ENCODE measurements at regions not wholly inside any gene's neighbourhood (a gene's known extent, or its start where the extent isn't known, plus 50 kb on each side); places are given as distances from the start of the nearest gene placed in this dataset.

DNA sequence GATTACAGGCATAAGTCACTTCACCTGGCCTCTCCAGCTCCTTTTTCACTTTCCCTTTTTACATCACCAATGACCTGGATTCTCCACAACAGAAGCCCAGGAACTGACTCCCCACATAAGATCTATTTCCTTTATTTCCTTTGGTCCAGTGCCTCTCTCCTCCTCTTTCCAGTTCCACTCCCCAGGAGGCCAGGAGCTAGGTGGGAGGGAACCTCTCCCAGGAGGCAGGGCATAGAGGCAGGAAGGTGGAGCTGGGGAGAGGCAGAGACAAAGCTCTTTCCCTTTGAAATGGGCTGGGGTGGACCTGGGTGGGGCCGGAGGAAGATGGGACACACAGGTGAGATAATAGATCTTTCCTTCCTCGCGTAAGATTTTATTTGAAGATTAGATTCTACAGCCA lies 318.3 kb upstream of the TNRC6C start:
- CTCF ChIA-PET = no interaction called here
- TF ChIP-seq, protein P1, sequence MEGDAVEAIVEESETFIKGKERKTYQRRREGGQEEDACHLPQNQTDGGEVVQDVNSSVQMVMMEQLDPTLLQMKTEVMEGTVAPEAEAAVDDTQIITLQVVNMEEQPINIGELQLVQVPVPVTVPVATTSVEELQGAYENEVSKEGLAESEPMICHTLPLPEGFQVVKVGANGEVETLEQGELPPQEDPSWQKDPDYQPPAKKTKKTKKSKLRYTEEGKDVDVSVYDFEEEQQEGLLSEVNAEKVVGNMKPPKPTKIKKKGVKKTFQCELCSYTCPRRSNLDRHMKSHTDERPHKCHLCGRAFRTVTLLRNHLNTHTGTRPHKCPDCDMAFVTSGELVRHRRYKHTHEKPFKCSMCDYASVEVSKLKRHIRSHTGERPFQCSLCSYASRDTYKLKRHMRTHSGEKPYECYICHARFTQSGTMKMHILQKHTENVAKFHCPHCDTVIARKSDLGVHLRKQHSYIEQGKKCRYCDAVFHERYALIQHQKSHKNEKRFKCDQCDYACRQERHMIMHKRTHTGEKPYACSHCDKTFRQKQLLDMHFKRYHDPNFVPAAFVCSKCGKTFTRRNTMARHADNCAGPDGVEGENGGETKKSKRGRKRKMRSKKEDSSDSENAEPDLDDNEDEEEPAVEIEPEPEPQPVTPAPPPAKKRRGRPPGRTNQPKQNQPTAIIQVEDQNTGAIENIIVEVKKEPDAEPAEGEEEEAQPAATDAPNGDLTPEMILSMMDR (IDR thresholded peaks at IDR 0.05; ENCODE audit: insufficient read depth, low read length, missing control alignments) = no peak

DNA sequence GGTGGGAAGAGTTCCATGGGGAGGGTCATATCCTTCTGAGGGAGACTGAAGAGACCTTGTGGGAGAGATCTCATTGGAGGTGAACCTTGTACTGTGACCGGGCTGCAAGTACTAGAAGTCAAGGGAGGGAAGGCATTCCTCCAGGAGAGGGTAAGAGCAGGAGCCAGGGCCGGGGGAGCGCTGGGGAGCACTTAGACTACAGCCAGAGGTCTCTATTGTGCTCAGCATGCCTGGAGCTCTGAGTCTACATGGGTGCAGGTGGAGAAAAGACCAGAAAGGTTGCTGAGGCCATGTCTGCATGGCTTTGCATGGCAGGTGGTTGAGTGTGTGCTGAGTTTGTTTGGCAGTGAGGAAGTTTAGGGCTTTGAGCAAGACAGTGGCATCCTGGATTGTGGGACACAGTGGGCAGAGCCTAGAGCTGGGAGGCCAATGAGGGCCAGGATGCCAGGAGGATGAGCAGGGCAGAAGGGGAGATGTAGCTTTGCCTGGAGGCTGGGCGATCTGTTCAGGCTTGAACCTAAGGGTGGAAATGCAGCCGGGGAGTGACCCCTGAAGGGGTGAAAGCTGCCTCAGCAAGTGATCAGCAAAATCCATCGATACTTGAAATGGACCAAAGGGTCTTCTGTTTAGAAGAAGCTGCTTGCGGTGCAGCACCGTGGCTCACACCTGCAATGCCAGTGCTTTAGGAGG lies 317.4 kb upstream of the TNRC6C start:
- TF ChIP-seq, protein P1 (IDR thresholded peaks at IDR 0.05; ENCODE audit: insufficient read depth, low read length, missing control alignments) = no peak
- ChIA-PET POLR2A (no interaction called here), CTCF (no interaction called here)
- no peak overlapping the region for H3K4me3 ChIP-seq (ENCODE audit: low read depth, low read length)
- DNase-seq (ENCODE audit: low read depth, low spot score) = no peak

More for the DNA sequence above, 318.3 kb upstream of the TNRC6C start:
- POLR2A ChIA-PET = no interaction called here
- H3K4me3 ChIP-seq (ENCODE audit: low read depth, low read length) = no peak overlapping the region
- DNase-seq (ENCODE audit: low read depth, low spot score) = no peak

DNA sequence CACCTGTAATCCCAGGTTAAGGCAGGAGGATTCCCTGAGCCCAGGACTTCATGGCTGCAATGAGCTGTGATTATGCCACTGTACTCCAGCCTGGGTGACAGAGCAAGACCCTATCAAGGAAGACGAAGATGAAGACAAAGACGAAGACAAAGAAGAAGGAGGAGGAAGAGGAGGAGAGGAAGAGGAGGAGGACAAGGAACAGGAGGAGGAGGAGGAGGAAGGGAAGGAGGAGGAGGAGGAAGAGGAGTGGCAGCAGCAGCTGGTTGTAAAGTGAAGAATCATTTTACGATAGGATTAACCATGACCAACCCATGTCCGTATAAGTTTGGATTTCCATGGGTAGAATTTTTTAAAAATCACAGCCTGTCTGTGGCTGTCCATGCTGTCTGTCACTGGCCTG lies 316.8 kb upstream of the TNRC6C start:
- CTCF ChIA-PET = no interaction called here

DNA sequence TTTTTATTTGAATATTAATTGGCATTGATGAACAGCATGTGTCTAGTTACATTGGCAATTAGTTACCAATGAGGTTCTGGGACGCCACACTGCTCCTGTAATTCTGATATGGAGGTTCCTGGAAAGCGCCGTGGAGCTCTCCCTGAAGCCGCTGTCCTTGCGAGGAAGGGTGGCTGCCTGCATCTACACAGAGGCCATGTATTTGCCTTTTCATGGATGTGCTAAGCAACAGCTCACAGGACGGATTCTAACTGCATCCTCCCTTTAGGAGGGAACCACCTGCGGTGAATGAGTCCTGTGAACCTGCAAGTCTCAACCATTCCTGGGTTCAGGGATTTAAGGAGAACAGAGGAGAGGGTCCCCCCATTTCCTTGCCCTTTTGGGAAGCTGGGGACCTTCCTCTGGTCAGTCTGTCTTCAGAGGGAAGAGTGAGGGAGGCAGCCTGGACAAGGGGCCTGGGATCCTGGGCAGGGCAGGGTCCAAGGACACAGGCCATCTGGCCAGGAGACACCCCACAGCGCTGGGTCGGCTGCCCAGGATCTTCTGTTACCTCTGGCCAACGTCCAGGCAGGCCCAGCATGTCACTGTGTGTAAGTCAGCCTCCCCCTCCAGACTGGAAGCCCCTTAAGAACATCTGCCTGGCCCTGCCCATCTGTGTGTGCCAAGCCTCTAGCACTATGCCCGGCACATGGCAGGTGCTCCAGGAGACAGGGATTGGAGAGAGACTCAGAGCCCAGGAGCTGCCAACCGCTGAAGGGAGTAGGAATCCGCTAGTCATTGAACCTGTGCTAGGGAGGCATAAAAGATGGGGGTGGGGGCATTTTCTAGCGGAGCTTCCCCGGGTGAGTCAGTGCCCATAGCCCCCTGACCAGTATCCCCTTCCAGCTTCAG lies 314.1 kb upstream of the TNRC6C start:
- DNase-seq (ENCODE audit: low read depth, low spot score) = no peak
- ChIA-PET CTCF (no interaction called here), POLR2A (no interaction called here)
- TF ChIP-seq, protein P1 (IDR thresholded peaks at IDR 0.05; ENCODE audit: insufficient read depth, low read length, missing control alignments) = no peak
- H3K4me3 ChIP-seq (ENCODE audit: low read depth, low read length) = no peak overlapping the region

More for the DNA sequence above, 316.8 kb upstream of the TNRC6C start:
- H3K4me3 ChIP-seq (ENCODE audit: low read depth, low read length) = no peak overlapping the region
- TF ChIP-seq, protein P1 (IDR thresholded peaks at IDR 0.05; ENCODE audit: insufficient read depth, low read length, missing control alignments) = no peak
- no peak for DNase-seq (ENCODE audit: low read depth, low spot score)
- POLR2A ChIA-PET = no interaction called here

DNA sequence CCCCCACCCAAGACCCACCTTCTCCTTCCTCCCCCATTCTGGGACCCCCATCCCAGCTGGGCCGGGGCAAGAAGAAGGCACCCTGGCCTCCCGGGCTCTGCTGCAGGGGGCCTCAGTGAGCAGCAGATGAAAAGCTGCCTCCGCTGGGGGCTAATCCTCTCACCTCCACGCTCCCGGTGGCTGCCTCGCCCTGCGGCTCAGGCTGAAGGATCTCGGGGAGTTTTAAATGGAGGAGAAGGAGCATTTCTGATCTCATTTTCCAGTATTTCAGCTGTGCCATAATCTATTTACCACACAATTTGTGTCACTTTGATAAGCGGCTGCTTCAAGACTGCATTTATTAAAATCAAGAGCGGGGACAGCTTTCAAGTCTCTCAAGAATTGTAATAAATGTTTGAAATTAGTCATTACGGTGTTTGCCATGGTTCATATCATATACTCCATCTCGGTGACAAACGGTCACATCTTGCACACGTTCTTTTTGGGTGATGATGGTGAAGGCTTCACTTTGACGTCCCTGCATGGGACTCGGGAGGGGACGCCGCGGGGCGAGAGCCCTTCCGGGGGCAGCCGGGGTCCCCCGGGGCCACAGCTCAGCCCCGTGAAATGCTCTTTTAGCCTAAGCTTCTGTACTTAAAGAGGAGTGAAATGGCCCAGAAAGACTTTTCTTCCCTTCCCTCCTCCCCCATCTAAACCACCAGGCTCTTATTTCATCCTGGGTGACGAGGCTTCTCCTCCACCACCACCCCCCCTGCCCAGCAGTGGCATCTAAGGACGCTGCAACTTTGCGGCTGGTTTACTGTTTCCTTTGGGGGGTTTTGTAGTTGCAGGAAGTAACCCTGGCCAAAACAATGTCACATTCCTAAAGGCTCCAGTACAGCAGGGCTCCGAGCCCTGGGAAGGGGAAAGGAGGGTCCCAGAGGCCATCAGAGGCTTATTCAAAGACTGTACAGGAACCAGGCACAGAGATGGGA lies 313.1 kb upstream of the TNRC6C start:
- POLR2A ChIA-PET = interaction anchor here (1.0 kb wide), 1 partner anchor 313 kb away, joined by 3 read pairs; the partner anchor contains the start of gene TNRC6C
- no peak for DNase-seq (ENCODE audit: low read depth, low spot score)

More for the DNA sequence above, 313.1 kb upstream of the TNRC6C start:
- TF ChIP-seq, protein P1 (IDR thresholded peaks at IDR 0.05; ENCODE audit: insufficient read depth, low read length, missing control alignments) = no peak
- CTCF ChIA-PET = interaction anchor here (1.2 kb wide), 1 partner anchor 18 kb away, joined by 3 read pairs; no protein-coding TSS in a partner anchor
- H3K4me3 ChIP-seq (ENCODE audit: low read depth, low read length) = no peak overlapping the region

Data from AG04449 (cell line).